ENCODE measurements at regions not wholly inside any gene's neighbourhood (a gene's known extent, or its start where the extent isn't known, plus 50 kb on each side); places are given as distances from the start of the nearest gene placed in this dataset.
"Not testable (repeated sequence)": the region's sequence is repeated elsewhere in the genome, so short reads cannot be mapped to it uniquely, and the experiment has no call there.

DNA sequence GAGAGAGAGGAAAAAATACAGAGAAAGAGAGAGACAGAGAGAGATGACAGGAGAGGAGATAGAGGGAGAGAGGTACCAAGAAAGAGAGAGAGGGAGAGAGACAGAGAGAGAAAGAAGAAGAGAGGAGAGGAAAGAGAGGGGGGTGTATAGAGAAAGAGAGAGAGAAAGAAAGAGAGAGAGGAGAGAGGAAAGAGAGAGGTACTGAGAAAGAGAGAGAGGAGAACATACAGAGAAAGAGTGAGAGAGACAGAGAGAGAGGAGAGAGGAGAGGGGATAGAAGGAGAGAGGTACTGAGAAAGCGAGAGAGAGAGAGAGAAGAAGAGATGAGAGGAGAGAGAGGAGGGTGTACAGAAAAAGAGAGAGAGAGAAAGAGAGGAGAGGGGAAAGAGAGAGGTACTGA lies 269.4 kb downstream of the CRLF2 start:
- DNase-seq, result no peak

DNA sequence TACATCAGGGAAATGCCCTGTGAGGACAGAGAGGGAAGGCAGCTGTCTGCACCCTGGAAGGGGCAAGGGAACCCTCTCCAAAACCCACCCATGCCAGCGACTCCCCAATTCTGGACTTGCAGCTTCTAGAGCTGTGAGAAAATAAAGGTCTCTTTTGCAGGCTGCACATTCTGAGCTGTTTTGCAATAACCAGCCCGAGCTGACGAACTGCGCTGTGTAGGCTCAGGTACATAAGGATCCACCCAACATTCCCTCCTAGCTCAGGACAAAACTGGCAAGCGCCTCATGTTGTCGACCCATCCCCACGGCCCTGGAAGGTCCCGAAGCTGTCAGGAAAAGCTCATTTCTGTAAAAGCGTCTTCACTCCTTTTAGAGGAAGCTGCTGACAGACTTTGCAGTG lies 271.8 kb downstream of the CRLF2 start:
- DNase-seq, result no peak

DNA sequence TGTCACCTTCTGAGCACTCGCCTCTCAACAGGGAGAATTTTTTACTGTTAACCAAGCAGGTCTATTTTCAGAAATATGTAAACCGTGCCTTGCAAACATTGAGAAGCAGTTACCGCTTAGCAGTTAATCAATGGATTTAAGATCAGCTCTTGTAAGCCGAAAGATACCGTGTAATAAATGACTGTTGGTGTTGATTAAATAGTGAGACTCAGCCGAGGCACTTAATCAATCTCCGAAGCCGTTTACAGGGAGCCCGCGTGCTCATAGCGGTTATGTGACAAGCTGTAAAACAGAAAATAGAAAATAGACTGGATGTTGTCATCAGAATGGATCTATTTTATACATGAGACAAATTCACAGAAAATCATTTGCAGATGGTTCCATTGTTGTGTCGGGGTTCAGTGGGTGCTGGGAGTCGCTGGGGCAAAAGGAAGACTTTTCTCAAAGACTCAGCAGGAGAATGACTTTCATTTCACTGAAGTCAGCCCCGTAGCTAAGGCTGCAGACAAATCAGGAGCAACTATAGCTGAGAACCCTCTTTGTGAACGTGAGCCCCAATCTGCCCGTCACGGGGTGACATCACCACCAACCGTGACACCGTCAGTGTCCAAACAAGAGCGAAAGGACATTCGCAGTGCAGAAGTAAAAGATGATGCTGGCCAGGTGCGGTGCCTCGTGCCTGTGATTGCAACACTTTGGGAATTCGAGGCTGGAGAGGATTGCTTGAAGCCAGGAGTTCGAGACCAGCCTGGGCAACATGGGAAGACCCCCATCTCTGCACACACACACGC lies 275.3 kb downstream of the CRLF2 start:
- no peak for DNase-seq

DNA sequence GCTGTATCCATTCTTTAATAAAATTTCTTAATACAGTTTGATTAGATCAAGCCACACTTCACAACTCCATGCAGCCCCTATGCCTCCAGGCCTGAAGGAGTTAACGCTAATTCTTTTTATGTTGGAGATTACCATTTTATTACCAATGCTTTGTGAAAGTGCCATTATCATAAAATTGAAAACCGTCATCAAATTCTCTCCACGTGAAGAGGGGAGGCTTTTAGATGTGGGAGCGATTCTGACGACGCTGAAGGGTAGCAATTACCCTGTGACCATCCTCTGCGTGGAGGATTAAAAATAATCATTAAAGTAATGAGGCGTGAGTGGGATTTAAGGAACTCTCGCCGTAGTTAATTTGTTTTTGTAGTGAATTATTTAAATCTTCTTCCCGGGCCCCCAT lies 278.8 kb downstream of the CRLF2 start:
- DNase-seq, result no peak

DNA sequence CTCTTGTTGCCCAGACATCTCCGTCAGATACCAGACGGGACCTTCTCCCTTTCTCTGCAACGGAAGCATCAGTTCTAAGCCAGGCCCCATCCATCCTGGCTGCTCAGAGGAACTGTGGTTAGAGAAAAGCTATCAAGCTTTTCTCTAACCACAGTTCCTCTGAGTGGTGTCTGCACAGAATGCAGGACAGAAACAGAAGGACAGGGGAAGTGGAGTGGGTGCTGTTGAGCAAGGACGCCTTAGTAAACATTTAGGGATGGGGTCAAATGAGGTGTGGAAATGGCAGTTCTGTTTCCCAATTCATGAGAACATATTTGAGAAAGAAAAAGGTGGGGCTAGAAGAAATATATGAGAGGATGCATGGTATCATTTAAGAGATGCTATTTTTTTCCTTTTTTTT lies 283.8 kb downstream of the CRLF2 start:
- no peak for DNase-seq

DNA sequence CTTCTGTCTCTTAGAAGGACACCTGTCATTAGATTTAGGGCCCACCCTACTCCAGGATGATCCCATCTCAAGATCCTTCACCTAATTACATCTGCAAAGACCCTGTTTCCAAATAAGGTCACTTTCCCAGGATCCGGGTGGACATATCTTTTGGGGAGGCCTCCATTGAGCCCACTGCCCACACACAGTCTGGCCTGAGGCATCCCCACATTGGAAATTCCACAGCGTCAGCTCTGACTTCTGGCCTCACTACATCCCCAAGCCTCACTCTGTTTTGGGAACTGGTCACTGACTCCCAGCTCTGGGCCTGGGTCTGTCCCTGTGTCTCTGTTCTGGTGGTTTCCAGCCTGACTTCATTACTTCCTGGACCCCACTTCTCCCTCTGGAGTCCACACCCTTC lies 285.5 kb downstream of the CRLF2 start:
- no peak for DNase-seq

DNA sequence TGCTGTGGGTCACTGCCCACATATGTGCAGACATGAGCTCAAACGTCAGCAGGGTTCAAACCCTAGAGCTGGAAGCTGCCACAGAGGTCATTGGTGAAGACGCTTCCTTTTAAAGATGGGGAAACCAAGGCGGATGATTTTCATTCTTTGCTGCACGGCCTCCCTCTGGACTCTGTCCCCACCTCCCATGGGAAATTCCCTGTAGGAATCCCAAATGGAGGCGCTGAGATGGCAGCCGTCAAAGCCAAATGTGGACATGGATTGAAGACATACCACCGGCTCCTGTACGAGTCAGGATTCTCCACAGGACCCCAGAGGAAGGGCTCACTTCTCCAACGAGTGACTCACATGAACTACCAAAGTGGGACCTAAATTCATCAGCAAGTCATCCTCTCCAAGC lies 286.4 kb downstream of the CRLF2 start:
- no peak for DNase-seq

DNA sequence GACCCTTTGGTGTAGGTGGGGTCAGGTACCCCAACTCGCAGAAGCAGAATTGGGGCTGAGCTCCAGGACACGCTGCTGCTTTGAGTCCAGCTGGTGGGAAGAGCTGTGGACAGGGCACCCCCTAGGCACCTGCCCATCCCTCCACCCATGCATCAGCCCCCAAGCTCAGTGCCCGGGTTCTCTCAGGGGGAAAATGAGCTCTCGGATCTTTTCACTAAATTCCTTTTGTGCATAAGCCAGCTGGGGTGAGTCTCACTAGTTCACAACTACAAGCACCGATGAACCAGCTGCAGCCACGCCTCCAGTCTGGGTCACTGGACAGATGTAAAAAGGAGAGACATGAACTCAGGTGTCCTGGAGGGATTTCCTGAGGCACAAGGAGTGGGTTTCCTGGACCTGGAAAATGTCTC lies 286.8 kb downstream of the CRLF2 start:
- no peak for DNase-seq

DNA sequence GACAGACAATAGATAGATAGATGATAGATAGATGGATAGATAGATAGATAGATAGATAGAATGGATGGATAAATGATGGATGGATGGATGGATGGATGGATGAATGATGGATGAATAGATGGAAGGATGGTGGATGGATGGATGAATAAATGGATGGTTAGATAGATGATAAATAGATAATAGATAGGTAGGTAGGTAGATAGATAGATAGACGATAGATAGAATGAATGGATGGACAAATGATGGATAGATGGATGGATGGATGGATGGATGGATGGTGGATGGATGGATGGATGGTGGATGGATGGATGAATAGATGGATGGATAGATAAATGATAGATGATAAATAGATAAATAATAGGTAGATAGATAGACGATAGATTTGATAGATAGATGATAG lies 287.4 kb downstream of the CRLF2 start:
- DNase-seq, result no peak

DNA sequence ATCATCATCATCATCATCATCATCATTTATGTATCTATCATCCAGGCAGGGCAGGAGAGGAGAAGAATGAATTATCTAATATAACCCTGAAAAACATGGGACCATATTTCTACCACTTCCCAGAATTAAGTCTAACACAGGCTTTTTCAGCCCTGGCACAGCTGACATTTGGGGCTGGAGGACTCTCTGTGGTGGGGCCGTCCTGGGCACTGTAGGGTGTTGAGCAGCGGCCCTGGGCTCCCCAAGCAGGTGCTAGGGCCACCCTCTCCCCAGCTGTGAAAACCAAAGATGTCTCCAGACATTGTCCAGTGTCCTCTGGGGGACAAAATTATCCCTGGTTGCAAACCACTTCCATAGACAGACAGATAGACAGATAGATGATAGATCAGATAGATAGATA lies 288.4 kb downstream of the CRLF2 start:
- DNase-seq, result no peak

DNA sequence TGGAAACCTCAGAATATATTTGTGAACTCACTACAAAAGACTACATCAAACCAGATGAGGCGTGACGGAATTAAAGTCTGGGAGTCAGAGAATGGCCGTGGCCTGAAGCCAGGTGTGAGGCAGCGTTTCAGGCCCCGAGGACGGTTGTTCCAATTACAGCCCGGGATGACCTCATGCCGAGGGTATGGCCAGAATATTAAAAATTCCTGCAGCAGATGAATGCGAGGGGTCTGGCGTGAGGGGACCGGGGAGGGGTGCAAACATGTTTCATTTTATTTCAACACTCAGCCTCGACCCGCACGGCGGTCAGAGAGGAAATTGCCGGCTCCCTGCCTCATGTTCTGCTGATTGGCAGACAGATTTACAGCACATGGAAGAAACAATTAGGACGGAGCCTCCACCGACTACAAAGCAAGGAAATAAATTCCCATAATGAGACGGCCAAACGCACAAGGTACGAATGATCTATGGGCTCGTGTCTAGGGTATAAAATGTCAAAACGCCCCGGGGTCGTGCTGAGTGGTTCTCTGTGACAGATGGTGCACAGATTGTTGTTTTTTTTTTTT lies 289.7 kb downstream of the SHOX start:
- no peak for DNase-seq

DNA sequence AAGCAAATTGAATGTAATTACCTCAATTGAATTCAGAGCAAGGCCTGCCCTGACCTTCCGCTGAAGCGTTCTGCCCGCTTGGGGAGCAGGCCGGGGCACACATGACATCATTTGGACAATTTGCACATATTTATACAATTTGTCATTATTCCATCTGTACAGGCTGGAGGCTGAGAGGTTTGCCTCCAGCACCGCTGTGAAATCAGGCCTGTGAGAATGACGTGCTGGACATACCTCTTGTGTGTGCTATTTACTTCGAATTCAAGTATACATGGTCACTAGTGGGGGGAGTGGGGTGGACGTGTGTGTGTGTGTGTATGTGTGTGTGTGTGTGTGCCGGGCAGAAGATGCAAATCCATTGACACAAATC lies 285.6 kb downstream of the SHOX start:
- no peak for DNase-seq

DNA sequence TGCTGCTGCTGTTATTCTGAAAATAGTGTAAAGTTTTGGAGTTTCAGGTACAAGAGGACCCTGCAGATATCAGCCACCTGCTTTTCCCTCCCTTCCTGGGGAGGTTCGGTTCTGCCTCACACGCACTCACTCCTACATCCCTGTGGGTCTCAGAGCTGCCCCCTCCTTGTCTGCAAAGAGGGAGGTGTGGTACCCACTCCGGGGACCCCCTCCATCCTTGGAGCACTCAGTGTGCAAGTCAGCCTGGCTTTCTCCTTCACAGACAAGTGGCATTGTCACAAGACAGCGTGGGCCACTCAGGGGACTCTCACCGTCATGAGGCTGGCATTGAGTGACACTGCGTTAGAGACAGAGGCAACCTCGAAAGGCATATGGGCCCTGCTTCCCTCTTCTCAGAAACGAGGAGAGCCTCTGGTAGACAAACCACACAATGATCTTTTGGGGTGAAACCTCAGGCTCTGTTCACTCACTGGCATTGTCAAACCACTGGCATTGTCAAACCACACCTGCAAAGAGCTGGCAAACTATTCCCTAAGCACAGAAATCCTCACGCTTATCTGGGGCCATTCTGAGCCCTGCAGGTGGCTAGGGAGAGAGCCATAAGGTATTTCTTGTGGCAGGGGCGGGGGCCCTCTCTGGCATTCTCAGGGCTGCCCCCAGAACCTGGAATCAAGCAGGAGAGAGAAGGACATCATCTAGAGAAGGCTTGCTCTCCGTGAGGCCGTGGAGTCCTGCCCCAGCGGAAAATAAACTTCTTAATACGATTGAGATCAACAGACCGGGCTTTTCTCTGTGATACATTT lies 285.0 kb downstream of the SHOX start:
- DNase-seq, result no peak

DNA sequence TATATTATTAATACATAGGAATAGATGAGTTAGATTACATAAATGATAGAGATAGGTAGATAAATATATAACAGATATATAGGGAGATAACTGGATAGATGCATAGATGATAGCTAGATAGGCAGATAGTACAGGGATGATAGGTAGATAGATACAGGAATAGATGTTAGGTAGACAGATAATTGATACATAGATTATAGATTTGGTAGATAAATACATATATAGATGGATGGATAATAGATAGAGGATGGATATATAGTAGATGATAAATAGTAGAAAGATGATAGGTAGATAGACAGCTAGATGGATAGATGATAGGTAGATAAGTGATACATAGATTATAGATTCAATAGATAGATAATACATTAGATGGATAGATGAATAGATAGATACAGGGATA lies 283.6 kb downstream of the SHOX start:
- no peak for DNase-seq

DNA sequence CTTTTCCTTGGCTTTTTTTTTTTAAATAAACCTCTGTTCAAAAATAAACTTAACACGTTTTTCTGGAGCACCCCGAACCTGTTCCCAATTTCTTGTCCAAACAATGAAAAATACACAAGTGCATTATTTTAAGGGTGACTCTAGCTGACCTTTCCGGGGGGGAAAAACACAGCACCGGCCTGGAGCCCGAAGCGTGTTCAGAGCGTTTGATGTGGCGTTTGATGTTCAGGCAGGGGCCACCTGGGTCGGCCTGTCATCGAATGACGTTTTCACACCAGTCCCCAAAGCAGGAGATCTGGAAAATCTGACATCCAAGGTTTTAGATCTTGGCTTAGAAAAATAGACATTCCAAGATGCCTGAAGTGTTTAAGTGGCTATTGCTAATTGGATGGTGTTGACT lies 282.1 kb downstream of the SHOX start:
- no peak for DNase-seq

DNA sequence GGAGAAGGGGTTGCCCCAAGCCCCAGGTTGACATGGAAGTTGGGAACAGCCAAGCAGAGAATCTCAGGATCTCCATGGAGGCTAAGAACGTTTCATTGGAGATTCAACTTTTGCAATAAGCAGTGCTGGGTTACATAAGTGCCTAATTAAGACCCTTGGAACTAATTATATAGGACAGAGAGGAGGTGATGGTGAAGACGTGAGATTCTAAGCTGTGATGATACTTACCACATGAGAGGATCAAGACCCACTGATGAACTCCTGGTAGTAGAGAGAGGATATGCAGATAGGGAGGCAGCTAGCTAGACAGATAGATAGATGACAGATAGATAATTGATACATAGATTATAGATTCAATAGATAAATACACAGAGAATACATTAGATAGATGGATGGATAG lies 278.5 kb downstream of the SHOX start:
- DNase-seq, result not testable (repeated sequence)

DNA sequence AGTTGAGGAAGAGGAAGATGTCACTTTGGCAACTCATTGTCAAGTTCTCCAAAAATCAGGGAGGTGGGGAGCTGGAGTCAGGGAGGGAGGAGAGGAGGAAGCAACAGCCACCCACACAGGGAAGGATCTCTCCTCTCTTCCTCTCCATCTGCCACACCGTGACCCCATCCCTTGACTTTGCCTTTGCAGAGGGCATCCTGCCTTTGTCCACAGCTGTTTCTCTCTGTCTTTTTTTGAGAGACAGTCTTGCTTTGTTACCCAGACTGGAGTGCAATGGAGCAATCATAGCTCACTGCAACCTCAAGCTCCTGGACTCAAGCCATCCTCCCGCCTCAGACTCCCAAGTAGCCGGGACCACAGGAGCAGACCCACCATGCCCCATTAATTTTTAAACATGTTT lies 276.0 kb downstream of the SHOX start:
- DNase-seq, result no peak

DNA sequence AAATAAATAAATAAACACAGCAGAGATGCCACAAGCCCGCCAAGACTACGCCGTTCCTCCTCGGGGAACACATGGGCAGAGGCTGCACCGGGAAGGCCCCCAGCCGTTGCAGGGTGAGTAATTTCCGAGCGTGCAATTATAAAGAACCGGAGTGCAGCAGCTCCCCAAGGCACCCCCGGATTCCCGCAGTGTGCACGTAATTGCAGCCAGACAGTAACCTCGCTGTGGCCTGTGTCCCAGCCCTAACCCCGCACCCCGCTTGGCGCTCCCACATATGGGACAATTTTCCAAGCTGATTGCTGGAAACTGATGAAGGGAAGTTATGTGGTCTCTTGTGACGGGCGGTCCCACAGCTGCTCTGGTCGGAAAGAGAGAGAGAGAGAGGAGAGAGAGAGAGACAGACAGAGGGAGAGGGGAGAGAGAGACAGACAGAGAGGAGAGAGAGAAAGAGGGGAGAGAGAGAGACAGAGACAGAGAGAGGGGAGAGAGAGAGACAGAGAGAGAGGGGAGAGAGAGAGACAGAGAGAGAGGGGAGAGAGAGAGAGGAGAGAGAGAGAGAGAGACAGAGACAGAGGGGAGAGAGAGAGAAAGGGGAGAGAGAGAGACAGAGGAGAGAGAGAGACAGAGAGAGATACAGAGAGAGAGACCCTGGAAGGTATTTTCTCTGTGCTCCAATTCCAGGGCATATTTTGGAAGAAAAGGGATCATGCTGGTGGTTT lies 275.4 kb downstream of the SHOX start:
- no peak for DNase-seq

DNA sequence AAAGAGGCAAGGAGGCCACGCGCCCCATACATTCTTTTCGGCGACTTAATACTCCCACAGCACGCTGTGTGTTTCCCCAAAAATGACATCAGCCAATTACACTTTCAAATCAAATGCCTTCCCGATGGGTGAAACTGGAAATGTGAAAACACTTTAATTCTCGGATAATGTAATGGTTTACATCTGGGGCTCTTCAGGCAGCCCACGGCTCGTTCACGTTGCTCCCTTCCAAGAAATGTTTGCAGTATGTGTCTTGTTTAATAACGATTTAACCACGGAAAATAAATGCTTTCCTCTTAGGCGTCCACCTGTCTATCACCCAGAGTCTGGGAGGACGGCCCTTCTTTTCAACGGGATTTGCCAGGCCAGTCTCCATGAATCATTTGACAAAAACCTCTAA lies 272.5 kb downstream of the SHOX start:
- no peak for DNase-seq

DNA sequence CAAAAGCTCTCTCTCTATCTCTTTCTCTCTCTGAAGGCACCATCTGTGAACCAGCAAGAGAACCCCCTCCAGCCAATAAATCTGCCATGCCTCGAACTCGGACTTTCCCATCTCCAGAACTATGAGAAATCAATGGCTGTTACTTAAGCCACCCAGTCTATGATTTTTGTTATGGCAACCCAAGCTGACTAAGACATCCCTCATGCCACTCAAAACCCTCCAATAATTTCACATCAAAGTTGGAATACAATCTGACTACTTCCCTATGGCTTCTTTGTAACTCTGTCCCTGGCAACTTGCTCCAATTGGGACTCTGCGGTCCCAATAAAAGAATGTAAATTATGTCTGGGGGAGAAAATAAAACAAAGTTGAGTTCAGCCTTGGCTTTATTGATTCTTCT lies 265.7 kb downstream of the SHOX start:
- DNase-seq, result no peak

DNA sequence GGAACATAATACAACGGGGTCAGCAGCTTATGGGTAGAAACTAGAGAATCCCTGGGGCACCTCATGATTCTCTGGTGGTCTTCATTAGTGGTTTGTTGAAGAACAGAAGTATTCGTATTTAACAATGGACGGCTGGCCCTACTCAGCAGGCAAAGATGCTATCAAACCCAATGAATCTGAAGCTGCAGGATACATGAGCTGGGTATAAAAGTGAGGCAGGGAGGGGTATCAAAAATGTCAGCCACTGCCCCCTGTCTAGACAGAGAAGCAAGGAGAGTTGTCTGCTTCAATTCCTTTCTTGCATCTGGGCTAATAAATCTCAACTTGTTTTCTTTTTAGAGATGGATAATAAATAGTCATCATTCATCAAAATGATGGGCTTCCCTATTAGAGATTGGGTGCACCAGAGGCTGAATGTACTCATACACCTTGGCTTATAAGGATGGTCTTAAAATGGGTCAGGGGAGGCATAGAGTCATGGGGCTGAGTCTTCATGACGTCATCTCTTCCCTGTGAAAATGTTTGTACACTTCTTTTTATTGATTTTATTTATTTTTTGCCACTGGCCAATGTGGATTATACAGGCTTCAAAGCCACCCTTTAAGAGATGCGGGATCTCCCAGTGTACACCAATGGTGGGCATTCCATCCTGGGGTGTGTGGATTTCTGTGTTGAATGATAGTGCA lies 259.5 kb downstream of the SHOX start:
- DNase-seq, result no peak

DNA sequence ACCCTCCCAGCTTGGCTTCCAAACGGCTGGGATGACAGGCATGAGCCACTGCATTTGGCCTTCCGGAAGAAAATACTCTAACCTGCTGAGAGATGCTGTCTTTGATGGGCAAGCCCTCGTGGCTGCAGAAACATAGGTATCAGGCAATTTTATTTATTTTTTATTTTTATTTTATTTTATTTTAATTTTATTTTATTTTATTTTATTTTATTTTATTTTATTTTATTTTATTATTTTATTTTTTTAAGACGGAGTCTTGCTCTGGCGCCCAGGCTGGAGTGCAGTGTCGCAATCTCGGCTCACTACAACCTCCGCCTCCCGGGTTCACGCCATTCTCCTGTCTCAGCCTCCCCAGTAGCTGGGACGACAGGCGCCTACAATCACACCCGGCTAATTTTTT lies 257.1 kb downstream of the SHOX start:
- not testable (repeated sequence) for DNase-seq

DNA sequence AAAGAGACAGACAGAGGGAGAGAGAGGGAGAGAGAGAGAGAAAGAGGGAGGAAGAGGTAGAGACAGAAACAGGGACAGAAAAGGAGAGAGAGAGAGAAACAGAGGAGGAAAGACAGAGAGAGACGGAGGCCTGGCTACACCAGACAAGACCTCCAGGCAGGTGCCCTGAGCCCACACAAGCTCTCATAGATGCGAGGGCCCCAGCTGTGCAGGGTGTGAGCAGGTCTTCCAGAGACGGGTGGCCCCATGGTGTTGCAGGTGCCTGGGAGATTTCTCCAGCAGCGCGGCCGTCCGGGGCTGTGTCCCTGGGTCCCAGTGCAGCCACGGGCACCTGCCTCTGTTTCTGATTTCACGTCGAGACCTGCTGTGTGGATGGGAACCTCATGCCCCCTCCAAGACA lies 253.0 kb downstream of the SHOX start:
- no peak for DNase-seq

Measured in NCI-H146 (cell line).